HG03175 (cell line): ENCODE measurements at regions not wholly inside any gene's neighbourhood (a gene's known extent, or its start where the extent isn't known, plus 50 kb on each side); places are given as distances from the start of the nearest gene placed in this dataset.

ENCODE experiments used
- ATAC-seq: cut with Tn5 transposase; IDR thresholded peaks from one replicate; pipeline ENCODE4 v1.9.1; 2021; ENCODE audit warnings: mild to moderate bottlenecking, moderate library complexity; ENCODE audit not compliant: unreplicated experiment

- no peak for ATAC-seq
Measured at GRCh38 chr20:22781869-22782268, 197.5 kb upstream of the FOXA2 start.

- ATAC-seq = no peak
Measured at GRCh38 chr20:22789676-22790075, 205.3 kb upstream of the FOXA2 start.

- ATAC-seq = no peak
Measured at GRCh38 chr20:22791396-22791795, 207.0 kb upstream of the FOXA2 start.

- no peak for ATAC-seq
Measured at GRCh38 chr20:22791877-22792525, 207.6 kb upstream of the FOXA2 start.

GRCh38 chr20:22794200-22794599 is 209.8 kb upstream of the FOXA2 start:
- ATAC-seq = no peak

GRCh38 chr20:22795433-22795832 is 211.1 kb upstream of the FOXA2 start:
- no peak for ATAC-seq

GRCh38 chr20:22795871-22796270 is 211.5 kb upstream of the FOXA2 start:
- no peak for ATAC-seq

- ATAC-seq = no peak
Measured at GRCh38 chr20:22796469-22797077, 212.2 kb upstream of the FOXA2 start.

GRCh38 chr20:22797103-22797502 is 212.7 kb upstream of the FOXA2 start:
- ATAC-seq = no peak

- no peak for ATAC-seq
Measured at GRCh38 chr20:22799687-22800086, 215.3 kb upstream of the FOXA2 start.

GRCh38 chr20:22800129-22800528 is 215.8 kb upstream of the FOXA2 start:
- no peak for ATAC-seq

GRCh38 chr20:22801528-22801927 is 217.2 kb upstream of the FOXA2 start:
- no peak for ATAC-seq

- ATAC-seq = no peak
Measured at GRCh38 chr20:22802296-22802695, 217.9 kb upstream of the FOXA2 start.

GRCh38 chr20:22805219-22805618 is 220.8 kb upstream of the FOXA2 start:
- ATAC-seq = no peak

- ATAC-seq = no peak
Measured at GRCh38 chr20:22805996-22806395, 221.6 kb upstream of the FOXA2 start.

GRCh38 chr20:22807045-22807444 is 222.7 kb upstream of the FOXA2 start:
- ATAC-seq = no peak

- ATAC-seq = no peak
Measured at GRCh38 chr20:22807646-22808244, 223.4 kb upstream of the FOXA2 start.

- ATAC-seq = no peak
Measured at GRCh38 chr20:22808628-22809027, 224.3 kb upstream of the FOXA2 start.

- no peak for ATAC-seq
Measured at GRCh38 chr20:22810030-22810429, 225.1 kb upstream of the SSTR4 start.

- ATAC-seq = no peak
Measured at GRCh38 chr20:22810626-22811569, 224.2 kb upstream of the SSTR4 start.

GRCh38 chr20:22814471-22815205 is 220.5 kb upstream of the SSTR4 start:
- ATAC-seq = no peak
